HepG2 (cell line): ENCODE measurements at regions not wholly inside any gene's neighbourhood (a gene's known extent, or its start where the extent isn't known, plus 50 kb on each side); places are given as distances from the start of the nearest gene placed in this dataset.

Source experiments
- CTCF ChIP-seq: sonication (generic); formaldehyde crosslinking; IDR thresholded peaks from 2 replicates; pipeline ENCODE4 v1.5.0; 2020; ENCODE audit warnings: mild to moderate bottlenecking, missing genetic modification reagents, moderate library complexity
- ESRRA ChIP-seq: sonication (generic); formaldehyde crosslinking; IDR thresholded peaks from 2 replicates; pipeline ENCODE4 v1.5.1; 2020; ENCODE audit warnings: mild to moderate bottlenecking, low read depth, missing genetic modification reagents
- ZKSCAN1 ChIP-seq: fragments of 150-350 bp; IDR thresholded peaks from 2 replicates; pipeline ENCODE4 v1.6.1; 2014; ENCODE audit warnings: low read length

GRCh38 chr9:11726659-11727058, 966.5 kb upstream of the TYRP1 start:
- TF ChIP-seq CTCF = no peak
- no peak for TF ChIP-seq ESRRA (CRISPR knock-in tag)
- no peak for TF ChIP-seq ZKSCAN1
